H1 (cell line): ENCODE measurements at regions not wholly inside any gene's neighbourhood (a gene's known extent, or its start where the extent isn't known, plus 50 kb on each side); places are given as distances from the start of the nearest gene placed in this dataset.

Experiments
- CREB1 ChIP-seq: IDR thresholded peaks from 2 replicates; pipeline ENCODE4 v1.6.1; 2012; ENCODE audit warnings: inconsistent platforms
- GABPA ChIP-seq: IDR thresholded peaks from 2 replicates; pipeline ENCODE4 v1.6.1; 2011; ENCODE audit warnings: mild to moderate bottlenecking, low read length, moderate library complexity, borderline replicate concordance; ENCODE audit not compliant: insufficient read depth
- SP1 ChIP-seq: IDR thresholded peaks from 2 replicates; pipeline ENCODE4 v1.6.1; 2011; ENCODE audit warnings: low read depth, low read length
- YY1 ChIP-seq: IDR thresholded peaks from 2 replicates; pipeline ENCODE4 v1.6.1; 2011; ENCODE audit warnings: low read depth, mild to moderate bottlenecking, low read length
- TF ChIP-seq, protein P1 (sequence below): IDR thresholded peaks from 2 replicates; pipeline ENCODE4 v1.6.1; 2011; ENCODE audit warnings: low read depth, mild to moderate bottlenecking, low read length; ENCODE audit not compliant: insufficient read depth

DNA sequence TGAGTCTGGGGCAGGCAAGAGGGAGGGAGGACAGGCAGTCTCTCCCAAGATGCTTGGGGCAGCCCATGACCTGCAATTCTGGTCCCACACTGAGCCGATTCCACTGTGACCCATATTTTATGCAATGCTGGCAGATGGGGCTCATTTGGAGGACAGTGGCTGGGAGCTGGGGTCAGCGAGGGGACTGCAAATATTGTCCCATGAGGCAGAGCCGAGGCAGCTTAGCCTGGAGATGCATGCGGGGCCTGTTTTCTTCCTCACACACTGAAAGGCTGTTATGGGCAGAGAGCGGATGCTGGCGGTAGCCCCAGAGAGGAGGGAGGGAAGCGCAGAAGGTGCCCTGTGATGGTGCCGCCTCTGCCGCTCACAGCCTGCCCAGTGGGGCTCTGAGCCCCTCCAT is 128.5 kb upstream of the POU3F1 start (continued):
- TF ChIP-seq YY1, result no peak
- TF ChIP-seq CREB1, result no peak
- TF ChIP-seq SP1, result no peak
- TF ChIP-seq, protein P1, sequence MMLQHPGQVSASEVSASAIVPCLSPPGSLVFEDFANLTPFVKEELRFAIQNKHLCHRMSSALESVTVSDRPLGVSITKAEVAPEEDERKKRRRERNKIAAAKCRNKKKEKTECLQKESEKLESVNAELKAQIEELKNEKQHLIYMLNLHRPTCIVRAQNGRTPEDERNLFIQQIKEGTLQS, result no peak
- TF ChIP-seq GABPA, result no peak
- TF ChIP-seq, all 59 proteins: peak for 0
